Pancreas (tissue), 10 donors: ENCODE measurements at regions not wholly inside any gene's neighbourhood (a gene's known extent, or its start where the extent isn't known, plus 50 kb on each side); places are given as distances from the start of the nearest gene placed in this dataset.

Source experiments
- ATAC-seq, 4 donors: fragments of 200-7000 bp; cut with Tn5 transposase; one replicate each; pipeline versions ENCODE4 v1.8.0 to v1.9.1; 2020; ENCODE audit warnings: mild to moderate bottlenecking in 4 of 4, moderate library complexity in 4 of 4
- DNase-seq, 6 donors: peaks; one replicate each; pipeline ENCODE4 v3.0.0-alpha.2; 2020
- FAIRE-seq: peaks from 2 replicates; lab custom pipeline; 2012; peaks lifted over from hg19 to GRCh38; lab: Jason Lieb, UNC
- H3K27ac ChIP-seq, 4 donors: fragments of 200-600 bp; sonication (generic); 1 replicate in 3 of 4; 2 replicates in 1 of 4; pipeline versions ENCODE4 v1.5.0 to v1.8.0; 2020
- H3K27me3 ChIP-seq, 4 donors: fragments of 200-600 bp; one replicate each; pipeline ENCODE4 v1.8.0; 2021
- H3K36me3 ChIP-seq, 3 donors: fragments of 200-600 bp; sonication (generic) in 1 of 3; one replicate each; pipeline versions ENCODE4 v1.5.0 to v1.8.0; 2020 to 2021
- H3K4me1 ChIP-seq, 3 donors: fragments of 200-600 bp; one replicate each; pipeline ENCODE4 v1.8.0; 2021
- H3K4me3 ChIP-seq, 4 donors: fragments of 200-600 bp; sonication (generic) in 2 of 4; one replicate each; pipeline versions ENCODE4 v1.5.0 to v1.8.0; 2020 to 2021
- H3K9me3 ChIP-seq, 4 donors: fragments of 200-600 bp; one replicate each; pipeline ENCODE4 v1.8.0; 2021
- CTCF ChIP-seq, 4 donors: fragments of 200-600 bp; sonication (generic) in 3 of 4; IDR thresholded peaks; one replicate each; pipeline versions ENCODE4 v1.5.0 to v1.8.0; 2021; ENCODE audit warnings: antibody characterized with exemption in 4 of 4
- WGBS, 2 donors: extraction: QIAGEN DNeasy Blood & Tissue Kit; methylation state at CpG; one replicate each; pipeline ENCODE4 v1.1.7; 2013; 5-methylcytosine and 5-hydroxymethylcytosine counted together
- intact Hi-C, 3 donors: fragments of 100-400 bp; cut with DNase I; formaldehyde crosslinking; loops; one replicate each; pipeline versions ENCODE4 v1.11.1 to v1.14.2; 2022
- donor health status: healthy with polysubstance abuse.
- donor health status: DM: no; HTN: no; CAD: no; lungs with moderate emphysema.
- donor health status: DM: no; HTN: no; CAD: no.
- donor health status: control.
- donor health status: control.
- donor health status: Bipolar disorder and iron deficiency.
- donor health status: DM: yes; HTN: yes; CAD: no.
- donor health status: DM: no; HTN: no; CAD: no.
- donor health status: DM: no; HTN: no; CAD: no.
- donor health status: DM: yes; HTN: yes; CAD: no.

GRCh38 chr10:53025172-53025711, 252.7 kb upstream of the MBL2 start:
- no peaks in the 10 kb centered on the region for H3K4me1 ChIP-seq
- 0 to 3% methylated on average over 9 of the region's 9 CpGs for WGBS, 2 donors
- H3K27ac ChIP-seq = peak overlapping the region in 1 of 4 donors; percentile 44
- DNase-seq (no peak), ATAC-seq (peak in 3 of 4 donors; percentile 34 to 79 (median 67)), FAIRE-seq (no peak)
- no peaks in the 10 kb centered on the region for H3K27me3 ChIP-seq
- peak overlapping the region in 2 of 4 donors; percentile 22 to 29 for H3K4me3 ChIP-seq
- no peaks in the 10 kb centered on the region for H3K9me3 ChIP-seq
- H3K36me3 ChIP-seq = no peaks in the 10 kb centered on the region
- no peak for TF ChIP-seq CTCF (IDR thresholded peaks at IDR 0.05)
- intact Hi-C loops = no loop called here

- intact Hi-C loops = no loop called here
- FAIRE-seq = no peak
- no peak for TF ChIP-seq CTCF (IDR thresholded peaks at IDR 0.05)
- ATAC-seq = no peak
- Histone ChIP-seq H3K9me3 (no peaks in the 10 kb centered on the region), H3K27me3 (no peaks in the 10 kb centered on the region), H3K4me1 (no peaks in the 10 kb centered on the region), H3K36me3 (no peaks in the 10 kb centered on the region), H3K27ac (no peak overlapping the region), H3K4me3 (no peak overlapping the region)
- 85 to 86% methylated on average over 2 of the region's 2 CpGs for WGBS, 2 donors
- no peak for DNase-seq
Measured at GRCh38 chr10:53023411-53023810, 250.8 kb upstream of the MBL2 start.

- DNase-seq (no peak), FAIRE-seq (no peak), ATAC-seq (no peak)
- Histone ChIP-seq H3K9me3 (no peaks in the 10 kb centered on the region), H3K4me1 (no peaks in the 10 kb centered on the region), H3K4me3 (no peak overlapping the region), H3K27ac (no peak overlapping the region), H3K27me3 (no peaks in the 10 kb centered on the region), H3K36me3 (no peaks in the 10 kb centered on the region)
- 91 to 94% methylated on average over 5 of the region's 5 CpGs for WGBS, 2 donors
- no peak for TF ChIP-seq CTCF (IDR thresholded peaks at IDR 0.05)
- intact Hi-C loops = no loop called here
Measured at GRCh38 chr10:53022611-53023088, 250.1 kb upstream of the MBL2 start.

DNA sequence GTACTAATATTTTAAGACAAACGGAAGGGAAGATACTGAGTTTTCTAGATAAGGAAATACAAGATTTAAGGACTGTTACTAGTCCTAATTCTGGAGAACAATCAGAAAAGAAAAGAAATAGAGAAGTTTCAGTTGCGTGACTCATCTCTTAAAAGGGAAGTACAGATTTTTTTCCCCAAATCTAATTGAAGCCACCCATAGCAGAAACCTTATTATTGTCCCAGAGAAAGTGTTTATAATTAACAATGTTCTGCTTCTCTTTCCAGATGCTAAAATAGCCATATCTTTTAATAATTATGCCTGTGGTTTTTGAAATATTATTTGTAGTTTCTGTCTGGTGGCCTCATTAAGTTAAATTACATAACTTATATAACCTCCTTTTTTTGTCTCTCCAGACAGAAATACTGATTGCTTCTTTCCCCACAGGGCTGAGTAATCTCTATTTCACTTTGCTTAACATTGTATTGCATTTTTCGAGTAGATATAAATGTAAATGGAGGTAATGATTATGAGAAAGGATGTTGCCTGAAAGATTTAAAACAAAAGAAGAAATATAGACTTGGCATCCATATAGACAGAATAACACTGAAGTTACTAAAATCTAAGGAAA, 240.7 kb upstream of the MBL2 start:
- H3K27ac ChIP-seq = no peak overlapping the region
- WGBS, 2 donors = 79 to 80% methylated on average over 3 of the region's 3 CpGs
- intact Hi-C loops = no loop called here
- TF ChIP-seq CTCF (IDR thresholded peaks at IDR 0.05) = no peak
- H3K27me3 ChIP-seq = no peaks in the 10 kb centered on the region
- ATAC-seq (no peak), DNase-seq (no peak), FAIRE-seq (no peak)
- H3K36me3 ChIP-seq = no peaks in the 10 kb centered on the region
- no peak overlapping the region for H3K4me3 ChIP-seq
- no peaks in the 10 kb centered on the region for H3K9me3 ChIP-seq
- no peaks in the 10 kb centered on the region for H3K4me1 ChIP-seq
